Activated B cell treated with CpG ODN at 0.5 μM for 24 hours (primary cell): ENCODE measurements at regions not wholly inside any gene's neighbourhood (a gene's known extent, or its start where the extent isn't known, plus 50 kb on each side); places are given as distances from the start of the nearest gene placed in this dataset.

Source experiments
- ATAC-seq: fragments of 200-7000 bp; cut with Tn5 transposase; one replicate; pipeline ENCODE4 v1.10.0; 2021; ENCODE audit warnings: low read depth, mild to moderate bottlenecking, moderate library complexity
- CTCF ChIA-PET: fragments of 350-600 bp; sonication (Branson Sonifier 250); formaldehyde crosslinking; loops from one replicate; lab custom pipeline; 2021; ENCODE audit warnings: antibody characterized with exemption; lab: Charles Lee
- POLR2A ChIA-PET: fragments of 350-600 bp; sonication (Branson Sonifier 250); formaldehyde crosslinking; loops from one replicate; lab custom pipeline; 2021; ENCODE audit warnings: antibody characterized with exemption; lab: Charles Lee
- DNase-seq: peaks from one replicate; pipeline ENCODE4 v3.0.0; 2022
- H3K27ac Mint-ChIP-seq: one replicate; pipeline ENCODE4 v1.8.0; 2020; ENCODE audit warnings: mixed read lengths
- H3K27me3 Mint-ChIP-seq: one replicate; pipeline ENCODE4 v1.8.0; 2021; ENCODE audit warnings: mixed read lengths
- H3K36me3 Mint-ChIP-seq: one replicate; pipeline ENCODE4 v1.8.0; 2021; ENCODE audit warnings: low read depth, mixed read lengths
- H3K4me1 Mint-ChIP-seq: one replicate; pipeline ENCODE4 v1.8.0; 2021; ENCODE audit warnings: mixed read lengths
- H3K4me3 Mint-ChIP-seq: one replicate; pipeline ENCODE4 v1.8.0; 2020; ENCODE audit warnings: mild to moderate bottlenecking, mixed read lengths
- H3K9me3 Mint-ChIP-seq: one replicate; pipeline ENCODE4 v1.8.0; 2020; ENCODE audit warnings: mixed read lengths
- intact Hi-C: fragments of 100-400 bp; cut with micrococcal nuclease; formaldehyde crosslinking; loops from one replicate; pipeline ENCODE4 v1.15.1; 2024
- TF ChIP-seq, protein P1 (sequence below): fragments of 200-600 bp; IDR thresholded peaks from one replicate; pipeline ENCODE4 v1.8.0; 2022; ENCODE audit warnings: antibody characterized with exemption, mild to moderate bottlenecking

DNA sequence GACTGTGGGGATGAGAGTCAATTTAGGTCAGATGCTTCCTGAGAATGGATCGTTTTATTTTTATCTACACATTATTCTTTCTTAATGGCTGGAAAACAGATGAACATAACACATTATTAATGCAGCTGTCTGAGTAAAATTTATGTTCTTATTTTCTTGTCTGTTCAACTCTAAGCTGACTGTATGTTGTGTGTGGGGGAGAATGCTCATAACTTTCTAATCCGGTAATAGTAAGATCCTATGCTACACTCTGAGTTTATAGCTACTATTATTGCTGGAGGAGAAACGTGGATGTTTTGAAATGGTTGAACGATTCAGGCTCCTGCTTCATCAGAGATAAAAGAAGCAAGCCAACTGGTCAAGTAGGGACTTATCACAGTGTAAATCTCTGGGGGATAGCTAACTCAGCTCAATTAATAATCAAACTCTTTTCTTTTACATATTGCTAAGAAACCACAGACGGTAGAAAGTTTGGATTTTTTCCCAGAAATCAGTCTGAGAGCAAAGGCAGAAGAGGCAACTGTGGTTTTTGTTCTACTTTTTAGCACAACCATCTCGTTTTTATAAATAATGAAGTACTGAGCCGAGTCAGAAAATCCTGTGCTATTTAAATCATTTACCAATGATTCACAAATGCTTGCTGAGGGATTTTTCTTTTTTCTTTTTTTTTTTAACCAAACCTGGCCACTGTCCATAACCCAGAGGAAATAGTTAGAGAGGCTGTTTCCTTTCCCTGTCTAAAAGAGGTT is 265.0 kb upstream of the FAM174A start:
- no peaks in the 10 kb centered on the region for H3K4me1 Mint-ChIP-seq
- H3K4me3 Mint-ChIP-seq, result no peak overlapping the region
- H3K9me3 Mint-ChIP-seq, result no peaks in the 10 kb centered on the region
- DNase-seq, result no peak
- CTCF ChIA-PET, result no interaction called here
- H3K27me3 Mint-ChIP-seq, result no peaks in the 10 kb centered on the region
- no peak for ATAC-seq
- H3K36me3 Mint-ChIP-seq, result no peaks in the 10 kb centered on the region
- POLR2A ChIA-PET, result no interaction called here
- H3K27ac Mint-ChIP-seq, result no peak overlapping the region
- TF ChIP-seq, protein P1, sequence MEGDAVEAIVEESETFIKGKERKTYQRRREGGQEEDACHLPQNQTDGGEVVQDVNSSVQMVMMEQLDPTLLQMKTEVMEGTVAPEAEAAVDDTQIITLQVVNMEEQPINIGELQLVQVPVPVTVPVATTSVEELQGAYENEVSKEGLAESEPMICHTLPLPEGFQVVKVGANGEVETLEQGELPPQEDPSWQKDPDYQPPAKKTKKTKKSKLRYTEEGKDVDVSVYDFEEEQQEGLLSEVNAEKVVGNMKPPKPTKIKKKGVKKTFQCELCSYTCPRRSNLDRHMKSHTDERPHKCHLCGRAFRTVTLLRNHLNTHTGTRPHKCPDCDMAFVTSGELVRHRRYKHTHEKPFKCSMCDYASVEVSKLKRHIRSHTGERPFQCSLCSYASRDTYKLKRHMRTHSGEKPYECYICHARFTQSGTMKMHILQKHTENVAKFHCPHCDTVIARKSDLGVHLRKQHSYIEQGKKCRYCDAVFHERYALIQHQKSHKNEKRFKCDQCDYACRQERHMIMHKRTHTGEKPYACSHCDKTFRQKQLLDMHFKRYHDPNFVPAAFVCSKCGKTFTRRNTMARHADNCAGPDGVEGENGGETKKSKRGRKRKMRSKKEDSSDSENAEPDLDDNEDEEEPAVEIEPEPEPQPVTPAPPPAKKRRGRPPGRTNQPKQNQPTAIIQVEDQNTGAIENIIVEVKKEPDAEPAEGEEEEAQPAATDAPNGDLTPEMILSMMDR, result no peak
- intact Hi-C loops, result loop anchor here (5.0 kb wide), 1 partner anchor 273 kb away; no protein-coding TSS in a partner anchor

DNA sequence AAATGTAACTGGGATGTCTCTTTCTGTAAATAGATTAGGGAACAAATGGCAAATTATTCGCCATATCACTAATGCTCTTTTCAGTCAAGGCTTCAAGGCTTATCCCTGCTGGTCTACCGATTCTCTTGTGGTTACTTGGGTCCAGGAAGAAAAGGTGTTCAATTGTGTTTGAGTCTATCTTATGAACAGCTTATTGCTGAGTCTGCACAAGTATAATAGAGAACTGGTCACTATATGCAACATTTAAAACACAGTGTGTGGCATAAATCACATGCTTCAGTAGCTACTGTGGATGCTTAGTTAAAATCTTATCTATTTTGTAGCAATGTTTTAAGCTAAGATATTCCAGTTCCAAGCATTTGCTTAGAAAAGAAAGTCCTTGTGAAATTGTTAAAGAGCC is 274.2 kb upstream of the FAM174A start:
- CTCF ChIA-PET, result no interaction called here
- H3K36me3 Mint-ChIP-seq, result no peaks in the 10 kb centered on the region

DNA sequence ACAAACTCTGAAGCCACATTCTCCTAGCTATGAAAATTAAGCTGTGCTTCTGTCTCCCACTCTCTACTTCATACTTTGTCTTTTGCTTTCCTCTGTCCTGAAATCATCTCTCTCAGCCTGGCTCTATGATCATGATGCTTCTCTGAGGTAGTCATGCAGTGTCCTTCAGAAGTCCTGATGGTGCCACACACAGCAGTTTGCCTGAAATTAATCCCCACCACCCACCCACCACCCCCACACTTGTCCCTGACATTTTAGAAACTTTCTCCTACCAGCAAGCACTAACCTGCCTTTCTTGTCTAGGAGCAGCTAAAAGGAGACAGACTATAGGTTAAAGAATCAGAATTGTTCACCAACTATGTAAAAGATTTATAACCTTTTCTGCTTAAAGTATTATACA is 282.2 kb upstream of the FAM174A start:
- no peaks in the 10 kb centered on the region for H3K9me3 Mint-ChIP-seq
- POLR2A ChIA-PET, result no interaction called here
- CTCF ChIA-PET, result no interaction called here

More for the DNA sequence above, 274.2 kb upstream of the FAM174A start:
- Mint-ChIP-seq H3K4me1 (no peaks in the 10 kb centered on the region), H3K4me3 (no peak overlapping the region), H3K27ac (no peak overlapping the region), H3K9me3 (no peaks in the 10 kb centered on the region), H3K27me3 (no peaks in the 10 kb centered on the region)
- no peak for DNase-seq
- POLR2A ChIA-PET, result no interaction called here
- intact Hi-C loops, result no loop called here
- TF ChIP-seq, protein P1, result no peak
- ATAC-seq, result no peak

DNA sequence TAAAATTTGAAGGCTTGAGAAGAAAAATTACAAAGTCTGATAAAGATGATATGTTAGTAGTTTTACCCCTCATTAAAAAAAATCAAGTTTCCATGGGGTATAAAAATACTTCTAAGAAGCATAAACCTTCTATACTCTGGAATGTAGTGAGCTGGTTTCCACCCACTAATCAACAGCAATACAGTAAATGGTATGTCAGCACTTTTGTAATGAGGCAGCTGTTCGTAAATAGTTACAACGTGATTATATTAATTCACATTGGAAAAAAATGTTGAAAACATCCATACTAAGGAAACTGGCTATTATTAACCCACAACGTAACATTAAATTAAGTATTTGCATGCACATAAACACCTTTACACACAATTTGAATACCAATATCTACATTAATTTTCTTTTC is 283.1 kb upstream of the FAM174A start:
- H3K36me3 Mint-ChIP-seq, result no peaks in the 10 kb centered on the region
- intact Hi-C loops, result no loop called here
- H3K4me3 Mint-ChIP-seq, result no peak overlapping the region
- POLR2A ChIA-PET, result no interaction called here
- ATAC-seq (no peak), DNase-seq (no peak)
- no peaks in the 10 kb centered on the region for H3K27me3 Mint-ChIP-seq
- H3K9me3 Mint-ChIP-seq, result no peaks in the 10 kb centered on the region
- CTCF ChIA-PET, result no interaction called here
- TF ChIP-seq, protein P1, result no peak
- no peaks in the 10 kb centered on the region for H3K4me1 Mint-ChIP-seq
- no peak overlapping the region for H3K27ac Mint-ChIP-seq

More for the DNA sequence above, 282.2 kb upstream of the FAM174A start:
- H3K36me3 Mint-ChIP-seq, result no peaks in the 10 kb centered on the region
- intact Hi-C loops, result no loop called here
- no peaks in the 10 kb centered on the region for H3K4me1 Mint-ChIP-seq
- DNase-seq (no peak), ATAC-seq (no peak)
- no peak overlapping the region for H3K4me3 Mint-ChIP-seq
- no peak overlapping the region for H3K27ac Mint-ChIP-seq
- no peaks in the 10 kb centered on the region for H3K27me3 Mint-ChIP-seq
- TF ChIP-seq, protein P1, result no peak

DNA sequence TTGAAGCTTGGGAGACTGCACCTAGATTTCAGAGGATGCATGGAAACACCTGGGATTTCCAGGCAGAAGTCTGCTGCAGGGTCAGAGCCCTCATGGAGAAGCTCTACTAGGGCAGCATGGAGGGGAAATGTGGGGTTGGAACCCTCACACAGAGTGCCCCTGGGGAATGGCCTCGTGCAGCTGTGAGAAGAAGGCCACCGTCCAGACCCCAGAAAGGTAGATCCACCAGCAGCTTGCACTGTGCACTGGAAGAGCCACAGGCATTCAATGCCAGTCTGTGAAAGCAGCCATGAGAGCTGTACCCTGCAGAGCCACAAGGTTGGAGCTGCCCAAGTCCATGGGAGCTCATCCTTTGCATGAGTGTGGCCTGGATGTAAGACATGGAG is 285.3 kb upstream of the FAM174A start:
- TF ChIP-seq, protein P1, result no peak
- Mint-ChIP-seq H3K9me3 (no peaks in the 10 kb centered on the region), H3K4me1 (no peaks in the 10 kb centered on the region), H3K27ac (no peak overlapping the region), H3K27me3 (no peaks in the 10 kb centered on the region), H3K4me3 (no peak overlapping the region), H3K36me3 (no peaks in the 10 kb centered on the region)
- intact Hi-C loops, result no loop called here
- ChIA-PET POLR2A (no interaction called here), CTCF (no interaction called here)
- ATAC-seq, result no peak
- DNase-seq, result no peak
